ENCODE measurements at regions not wholly inside any gene's neighbourhood (a gene's known extent, or its start where the extent isn't known, plus 50 kb on each side); places are given as distances from the start of the nearest gene placed in this dataset.
"Not testable (repeated sequence)": the region's sequence is repeated elsewhere in the genome, so short reads cannot be mapped to it uniquely, and the experiment has no call there.

GRCh38 chr9:42759320-42759719, 575.9 kb downstream of the SPATA31A6 start:
- DNase-seq (ENCODE audit: low read depth, low spot score); CTCF ChIA-PET; intact Hi-C loops (cut with micrococcal nuclease); H4K20me1 ChIP-seq (replicated peaks; ENCODE audit: control insufficient read depth, extremely low read depth, insufficient read depth, low read length); H3K36me3 ChIP-seq (ENCODE audit: control insufficient read depth in 2 of 2, extremely low read depth in 1 of 2, insufficient read depth in 2 of 2, low read length in 2 of 2); dilution Hi-C loops (cut with MboI; ENCODE audit: extremely low pct_ligation_motif_present, low sequenced_read_pairs); H2AFZ ChIP-seq (ENCODE audit: low read depth, low read length); H3K79me2 ChIP-seq (ENCODE audit: control insufficient read depth, insufficient read depth, low read length); H3K9ac ChIP-seq (replicated peaks; ENCODE audit: extremely low read depth, insufficient read depth, low read length); H3K9me3 ChIP-seq (replicated peaks; ENCODE audit: control insufficient read depth, insufficient read depth, low read length); H3K27ac ChIP-seq (ENCODE audit: insufficient read depth, low read depth, low read length); H3K4me3 ChIP-seq (replicated peaks in 1 of 3; ENCODE audit: insufficient read depth in 1 of 3, low read depth in 1 of 3, low read length in 3 of 3); H3K4me1 ChIP-seq (ENCODE audit: control insufficient read depth, extremely low read depth, insufficient read depth, low read length); H3K9me1 ChIP-seq (replicated peaks; ENCODE audit: control insufficient read depth, extremely low read depth, insufficient read depth, low read length); POLR2A ChIA-PET; H3K4me2 ChIP-seq (ENCODE audit: insufficient read depth, low read length); BruUV-seq (replicated peaks); FAIRE-seq; H3K27me3 ChIP-seq (ENCODE audit: control insufficient read depth in 2 of 2, insufficient read depth in 2 of 2, low read length in 2 of 2): not testable (repeated sequence)

GRCh38 chr9:42782201-42782600, 598.7 kb downstream of the SPATA31A6 start:
- H3K79me2 ChIP-seq (ENCODE audit: control insufficient read depth, insufficient read depth, low read length); H3K4me2 ChIP-seq (ENCODE audit: insufficient read depth, low read length); CTCF ChIA-PET; H2AFZ ChIP-seq (ENCODE audit: low read depth, low read length); H3K4me1 ChIP-seq (ENCODE audit: control insufficient read depth, extremely low read depth, insufficient read depth, low read length); H3K9me3 ChIP-seq (replicated peaks; ENCODE audit: control insufficient read depth, insufficient read depth, low read length); H3K4me3 ChIP-seq (replicated peaks in 1 of 3; ENCODE audit: insufficient read depth in 1 of 3, low read depth in 1 of 3, low read length in 3 of 3); intact Hi-C loops (cut with micrococcal nuclease); BruUV-seq (replicated peaks); H3K9ac ChIP-seq (replicated peaks; ENCODE audit: extremely low read depth, insufficient read depth, low read length); FAIRE-seq; H3K27me3 ChIP-seq (ENCODE audit: control insufficient read depth in 2 of 2, insufficient read depth in 2 of 2, low read length in 2 of 2); H4K20me1 ChIP-seq (replicated peaks; ENCODE audit: control insufficient read depth, extremely low read depth, insufficient read depth, low read length); H3K27ac ChIP-seq (ENCODE audit: insufficient read depth, low read depth, low read length); DNase-seq (ENCODE audit: low read depth, low spot score); dilution Hi-C loops (cut with MboI; ENCODE audit: extremely low pct_ligation_motif_present, low sequenced_read_pairs); POLR2A ChIA-PET; H3K36me3 ChIP-seq (ENCODE audit: control insufficient read depth in 2 of 2, extremely low read depth in 1 of 2, insufficient read depth in 2 of 2, low read length in 2 of 2); H3K9me1 ChIP-seq (replicated peaks; ENCODE audit: control insufficient read depth, extremely low read depth, insufficient read depth, low read length): not testable (repeated sequence)

- H3K4me1 ChIP-seq (ENCODE audit: control insufficient read depth, extremely low read depth, insufficient read depth, low read length); H3K27me3 ChIP-seq (ENCODE audit: control insufficient read depth in 2 of 2, insufficient read depth in 2 of 2, low read length in 2 of 2); intact Hi-C loops (cut with micrococcal nuclease); DNase-seq (ENCODE audit: low read depth, low spot score); H3K9ac ChIP-seq (replicated peaks; ENCODE audit: extremely low read depth, insufficient read depth, low read length); H3K4me2 ChIP-seq (ENCODE audit: insufficient read depth, low read length); CTCF ChIA-PET; H3K36me3 ChIP-seq (ENCODE audit: control insufficient read depth in 2 of 2, extremely low read depth in 1 of 2, insufficient read depth in 2 of 2, low read length in 2 of 2); H2AFZ ChIP-seq (ENCODE audit: low read depth, low read length); POLR2A ChIA-PET; H3K79me2 ChIP-seq (ENCODE audit: control insufficient read depth, insufficient read depth, low read length); H3K9me3 ChIP-seq (replicated peaks; ENCODE audit: control insufficient read depth, insufficient read depth, low read length); H3K27ac ChIP-seq (ENCODE audit: insufficient read depth, low read depth, low read length); FAIRE-seq; dilution Hi-C loops (cut with MboI; ENCODE audit: extremely low pct_ligation_motif_present, low sequenced_read_pairs); H3K4me3 ChIP-seq (replicated peaks in 1 of 3; ENCODE audit: insufficient read depth in 1 of 3, low read depth in 1 of 3, low read length in 3 of 3); H3K9me1 ChIP-seq (replicated peaks; ENCODE audit: control insufficient read depth, extremely low read depth, insufficient read depth, low read length); BruUV-seq (replicated peaks); H4K20me1 ChIP-seq (replicated peaks; ENCODE audit: control insufficient read depth, extremely low read depth, insufficient read depth, low read length): not testable (repeated sequence)
Observed at GRCh38 chr9:42792725-42793124, 609.3 kb downstream of the SPATA31A6 start.

GRCh38 chr9:42798571-42798970, 615.1 kb downstream of the SPATA31A6 start:
- H3K27ac ChIP-seq (ENCODE audit: insufficient read depth, low read depth, low read length); BruUV-seq (replicated peaks); H3K9ac ChIP-seq (replicated peaks; ENCODE audit: extremely low read depth, insufficient read depth, low read length); intact Hi-C loops (cut with micrococcal nuclease); H3K9me1 ChIP-seq (replicated peaks; ENCODE audit: control insufficient read depth, extremely low read depth, insufficient read depth, low read length); H3K36me3 ChIP-seq (ENCODE audit: control insufficient read depth in 2 of 2, extremely low read depth in 1 of 2, insufficient read depth in 2 of 2, low read length in 2 of 2); H3K4me3 ChIP-seq (replicated peaks in 1 of 3; ENCODE audit: insufficient read depth in 1 of 3, low read depth in 1 of 3, low read length in 3 of 3); dilution Hi-C loops (cut with MboI; ENCODE audit: extremely low pct_ligation_motif_present, low sequenced_read_pairs); POLR2A ChIA-PET; CTCF ChIA-PET; H3K4me2 ChIP-seq (ENCODE audit: insufficient read depth, low read length); H3K79me2 ChIP-seq (ENCODE audit: control insufficient read depth, insufficient read depth, low read length); H3K9me3 ChIP-seq (replicated peaks; ENCODE audit: control insufficient read depth, insufficient read depth, low read length); H4K20me1 ChIP-seq (replicated peaks; ENCODE audit: control insufficient read depth, extremely low read depth, insufficient read depth, low read length); H3K27me3 ChIP-seq (ENCODE audit: control insufficient read depth in 2 of 2, insufficient read depth in 2 of 2, low read length in 2 of 2); FAIRE-seq; H3K4me1 ChIP-seq (ENCODE audit: control insufficient read depth, extremely low read depth, insufficient read depth, low read length); DNase-seq (ENCODE audit: low read depth, low spot score); H2AFZ ChIP-seq (ENCODE audit: low read depth, low read length): not testable (repeated sequence)
